Effector CD4-positive, alpha-beta T cell (primary cell): ENCODE measurements at regions not wholly inside any gene's neighbourhood (a gene's known extent, or its start where the extent isn't known, plus 50 kb on each side); places are given as distances from the start of the nearest gene placed in this dataset.
"Not testable (repeated sequence)": the region's sequence is repeated elsewhere in the genome, so short reads cannot be mapped to it uniquely, and the experiment has no call there.

Source experiments
- DNase-seq: peaks from one replicate; pipeline ENCODE4 v3.0.0-alpha.2; 2020

DNA sequence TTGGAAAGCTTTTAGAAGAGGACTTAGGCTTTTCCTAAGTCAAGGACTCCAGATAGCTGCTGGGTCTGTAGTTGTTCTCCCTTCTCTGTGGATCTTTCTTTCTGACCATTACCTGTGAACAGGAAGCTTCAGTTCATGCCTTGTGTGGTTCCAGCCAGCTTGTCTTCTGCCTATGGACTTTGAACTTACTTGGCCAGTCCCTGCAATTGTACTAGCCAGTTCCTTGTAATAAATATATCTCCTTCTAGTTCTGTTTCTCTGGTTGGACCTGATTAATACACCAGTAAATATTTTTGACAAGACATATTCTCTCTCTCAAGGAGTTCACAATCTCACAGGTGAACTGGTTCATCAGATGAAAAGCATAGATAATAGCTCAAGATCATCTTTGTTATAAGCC is 341.3 kb upstream of the DPPA4 start:
- DNase-seq = no peak

DNA sequence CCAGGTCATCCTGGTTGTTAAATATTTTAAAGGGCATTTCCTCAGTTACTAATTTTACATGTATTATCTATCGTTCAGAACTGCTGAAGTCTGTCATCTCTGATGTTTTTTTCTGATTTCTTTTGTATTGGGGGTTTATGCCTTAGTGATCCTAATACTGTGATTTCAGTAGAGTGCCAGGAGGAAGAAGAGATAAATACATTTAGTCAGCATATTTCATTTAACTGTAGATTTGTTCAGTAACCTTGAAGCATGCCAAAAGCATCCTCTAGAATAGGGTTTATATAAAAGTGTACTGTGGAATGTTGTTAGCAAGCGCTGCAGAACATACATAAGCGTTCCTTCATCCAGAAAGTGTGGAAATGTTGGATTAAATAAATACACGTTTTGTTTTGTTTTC is 342.3 kb upstream of the DPPA4 start:
- no peak for DNase-seq

DNA sequence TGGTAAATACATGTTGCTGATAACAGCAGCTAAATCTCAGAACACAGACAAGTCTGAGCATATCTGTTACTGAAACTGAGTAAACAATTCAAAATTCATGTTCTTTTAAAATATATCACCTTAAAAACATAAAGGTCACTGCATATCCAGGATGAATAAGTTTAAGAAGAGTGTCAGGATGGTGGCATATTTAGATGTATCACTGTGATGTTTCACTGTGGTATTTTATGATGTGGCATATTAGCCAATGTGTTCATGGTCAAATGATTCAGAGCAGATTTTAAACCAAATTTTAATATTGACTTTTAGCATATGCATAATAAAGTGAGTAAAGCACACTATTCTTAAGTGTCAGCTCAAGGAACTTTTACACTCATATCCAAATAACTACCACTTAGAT is 346.4 kb upstream of the DPPA4 start:
- DNase-seq = no peak

GRCh38 chr3:109685084-109686079 is 348.0 kb upstream of the DPPA4 start:
- no peak for DNase-seq

DNA sequence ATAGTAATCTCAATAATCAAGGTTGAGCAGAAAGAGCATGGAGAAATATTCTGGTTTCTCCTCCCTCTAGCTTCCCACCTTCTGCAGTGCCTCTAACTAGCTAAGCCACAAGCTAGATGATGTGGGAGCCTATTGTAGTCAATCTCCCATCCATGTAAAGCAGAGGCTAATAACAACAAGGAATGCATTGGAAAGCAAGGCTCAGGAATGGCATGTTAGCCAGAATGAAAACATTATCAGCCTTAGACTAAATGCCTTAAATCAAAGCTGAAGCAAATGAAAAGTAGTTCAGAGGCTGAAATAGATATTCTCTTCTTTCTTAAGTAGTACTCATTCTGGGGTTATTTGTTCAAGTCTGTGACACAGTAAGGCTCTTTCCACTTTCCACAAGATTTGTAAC is 350.3 kb upstream of the DPPA4 start:
- DNase-seq = no peak

DNA sequence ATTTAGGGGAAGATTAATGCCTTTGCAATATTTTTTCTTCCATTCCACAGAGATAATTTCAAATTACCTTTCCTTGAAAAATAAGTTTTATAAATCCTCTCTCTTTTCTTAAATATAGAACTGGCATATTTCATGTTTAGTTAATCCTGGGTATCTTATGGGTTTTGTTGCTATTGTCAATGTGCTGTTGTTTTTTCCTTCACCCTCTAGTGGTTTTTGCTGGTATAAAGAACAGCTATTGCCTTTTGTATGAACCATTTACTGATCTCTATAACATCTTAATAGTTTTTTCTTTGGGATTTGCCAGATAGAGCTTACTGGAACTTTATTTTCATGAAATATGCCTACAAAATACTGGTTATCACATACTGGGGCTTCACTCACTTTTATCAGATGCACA is 359.6 kb upstream of the DPPA4 start:
- no peak for DNase-seq

DNA sequence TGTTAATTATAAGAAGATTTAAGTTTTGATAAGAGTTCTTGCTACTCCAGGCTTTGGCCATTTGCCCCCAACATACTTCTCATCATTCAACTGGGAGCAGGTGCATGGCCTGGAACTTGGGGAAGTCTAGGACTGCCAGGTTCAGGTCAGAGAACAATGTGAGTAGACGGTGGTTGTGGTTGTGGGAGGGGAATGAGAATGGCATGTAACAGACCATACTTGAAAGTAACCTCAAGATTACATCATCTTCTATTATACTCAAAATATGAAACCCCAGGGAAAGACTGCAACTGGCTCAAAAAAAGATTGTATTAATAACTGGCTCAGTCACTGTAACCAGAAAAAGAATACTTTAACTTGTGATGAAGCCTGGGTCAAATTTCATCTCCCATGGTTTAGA is 364.9 kb upstream of the DPPA4 start:
- DNase-seq = no peak

DNA sequence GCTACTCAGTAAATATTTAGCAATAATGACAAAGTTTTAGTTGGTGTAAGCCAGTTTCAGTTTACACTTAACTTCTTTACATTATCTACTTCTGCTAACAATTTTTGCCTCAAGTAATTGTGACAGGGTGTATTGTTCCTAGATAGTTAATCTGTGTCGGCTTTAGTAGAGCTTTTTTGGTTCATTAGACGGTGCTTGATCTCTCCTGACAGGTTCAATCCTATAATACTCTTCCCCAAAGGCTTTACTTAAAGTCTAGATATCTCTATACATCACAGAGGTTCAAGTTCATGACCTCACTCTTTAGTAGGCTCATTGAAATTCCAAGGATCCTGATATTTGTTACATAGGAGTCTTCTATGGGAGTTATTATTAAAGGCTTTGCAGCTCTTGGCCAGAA is 365.6 kb upstream of the DPPA4 start:
- DNase-seq = no peak

- DNase-seq = not testable (repeated sequence)
These were observed 367.8 kb upstream of the DPPA4 start for GRCh38 chr3:109705133-109705532.

GRCh38 chr3:109707617-109708016 is 370.3 kb upstream of the DPPA4 start:
- DNase-seq = no peak

GRCh38 chr3:109713288-109713687 is 375.9 kb upstream of the DPPA4 start:
- DNase-seq = no peak

GRCh38 chr3:109715707-109716106 is 378.4 kb upstream of the DPPA4 start:
- DNase-seq = no peak

DNA sequence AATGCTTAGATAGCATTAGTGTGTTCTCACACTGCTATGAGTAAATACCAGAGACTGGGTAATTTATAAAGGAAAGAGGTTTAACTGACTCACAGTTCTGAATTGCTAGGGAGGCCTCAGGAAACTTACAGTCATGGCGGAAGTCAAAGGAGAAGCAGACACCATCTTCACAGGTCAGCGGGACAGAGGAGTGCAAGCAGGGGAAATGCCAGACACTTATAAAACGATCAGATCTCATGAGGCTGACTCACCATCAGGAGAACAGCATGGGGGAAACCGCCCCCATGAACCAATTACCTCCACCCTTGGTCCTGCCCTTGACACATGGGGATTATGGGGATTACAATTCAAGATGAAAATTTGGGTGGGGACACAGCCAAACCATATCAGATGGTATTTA is 381.5 kb upstream of the DPPA4 start:
- DNase-seq = no peak

DNA sequence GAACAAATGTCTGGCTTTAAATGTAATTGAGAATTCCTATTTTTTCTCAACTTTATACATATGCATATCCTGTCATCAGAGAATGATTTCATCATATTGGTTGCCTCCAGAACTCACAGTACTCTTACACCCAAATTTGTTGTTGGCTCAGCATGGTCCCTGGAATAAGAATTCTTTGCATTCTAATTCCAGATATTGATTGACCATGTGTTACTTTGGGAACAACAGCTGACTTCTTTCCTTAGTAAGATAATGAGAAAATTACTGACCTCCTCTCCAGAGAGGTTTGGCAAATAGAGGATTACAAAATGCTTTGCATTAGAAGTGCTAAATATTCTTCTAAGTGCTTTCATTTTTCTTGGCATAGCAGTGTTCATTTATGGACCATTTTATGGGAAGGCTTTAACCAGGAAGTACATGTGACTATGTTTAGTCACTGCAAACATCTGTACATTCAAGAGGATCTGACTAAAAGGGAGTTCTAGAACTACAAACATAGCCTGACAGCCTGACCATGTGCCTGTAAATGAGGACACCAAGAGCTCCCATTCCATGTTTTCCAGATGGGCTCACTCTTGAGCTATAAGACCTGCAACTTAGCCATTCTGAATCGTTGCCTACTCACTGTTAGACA is 391.6 kb upstream of the DPPA4 start:
- no peak for DNase-seq

- peak; percentile 47 for DNase-seq
These were observed 394.5 kb upstream of the DPPA4 start for GRCh38 chr3:109731639-109732473.

DNA sequence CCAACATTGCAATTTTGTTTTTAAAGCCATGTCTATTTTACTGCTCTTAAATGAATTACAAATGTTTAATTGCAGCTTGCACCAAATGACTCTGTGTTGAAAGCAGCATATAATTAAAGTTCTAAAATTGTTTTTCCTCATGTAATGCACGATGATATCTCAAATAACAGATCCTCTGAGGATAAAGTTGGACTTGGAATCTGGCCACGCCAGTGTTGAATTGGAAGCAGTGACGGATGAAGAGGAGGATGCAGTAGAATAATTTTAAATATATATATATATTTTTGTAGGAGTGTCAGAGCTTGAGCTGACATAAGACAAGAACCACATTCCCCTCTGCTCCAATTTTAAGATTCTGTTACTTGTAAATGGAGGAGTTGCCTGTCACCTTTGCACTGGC is 406.6 kb upstream of the DPPA4 start:
- DNase-seq = no peak

DNA sequence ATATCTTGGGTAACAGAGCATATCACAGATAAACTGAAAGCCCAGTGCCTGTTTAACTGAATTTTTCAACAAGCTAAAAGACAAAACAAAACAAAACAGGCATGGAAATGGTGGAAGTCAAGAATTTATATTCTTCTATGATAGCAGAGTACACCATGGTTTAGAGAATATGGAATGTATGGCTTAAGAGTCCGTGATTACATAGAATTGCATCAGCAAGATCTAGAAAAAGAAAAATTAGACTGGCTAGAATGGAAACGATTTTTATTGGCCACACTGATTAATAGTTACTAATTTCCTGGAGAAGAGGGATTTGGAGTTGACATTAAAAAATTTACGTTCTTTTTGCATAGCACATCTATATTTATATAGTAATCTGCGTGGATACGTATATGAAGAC is 435.2 kb upstream of the DPPA4 start:
- DNase-seq = no peak

- no peak for DNase-seq
These were observed 436.8 kb upstream of the DPPA4 start for GRCh38 chr3:109774108-109774507.

DNA sequence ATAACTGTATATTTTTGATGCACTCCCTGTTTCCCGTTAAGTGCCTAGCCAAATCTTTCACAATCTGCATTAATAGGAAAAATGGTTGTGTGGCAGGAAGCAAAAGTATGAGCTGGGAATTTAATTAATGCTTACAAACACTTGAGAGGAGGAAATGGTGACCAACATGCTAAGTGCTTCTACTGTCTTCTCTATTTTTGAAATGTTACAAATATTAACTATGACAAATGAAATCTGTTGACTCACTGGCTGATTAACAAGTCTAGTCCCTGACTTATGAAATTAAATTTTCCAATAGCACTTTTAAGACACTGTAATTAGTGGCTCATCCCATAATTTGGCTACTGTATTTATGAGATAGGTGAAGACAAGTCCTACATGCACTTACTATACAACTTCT is 446.9 kb upstream of the DPPA4 start:
- no peak for DNase-seq

- DNase-seq = no peak
These were observed 447.7 kb upstream of the DPPA4 start for GRCh38 chr3:109784852-109785631.

- DNase-seq = no peak
These were observed 465.9 kb upstream of the DPPA4 start for GRCh38 chr3:109803274-109803673.

DNA sequence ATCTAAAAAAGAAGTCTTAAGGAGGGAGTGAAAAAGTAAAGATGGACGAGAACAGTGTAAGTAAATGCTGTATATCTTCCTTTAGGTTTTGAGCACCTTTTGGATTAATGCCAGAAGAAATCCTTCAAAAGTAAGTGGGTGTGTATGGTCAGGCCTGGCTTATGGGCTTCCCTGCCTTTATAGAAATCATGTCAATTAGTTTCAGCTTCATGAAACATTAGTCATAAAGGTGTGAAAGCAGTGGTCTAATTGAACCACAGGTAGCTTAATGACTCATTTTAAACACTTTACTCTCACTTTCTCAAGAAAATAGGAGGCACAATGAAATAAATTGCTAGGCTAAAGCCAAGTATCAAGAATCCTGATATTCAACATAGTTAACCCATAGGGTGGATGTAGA is 467.4 kb upstream of the DPPA4 start:
- DNase-seq = no peak

- peak; percentile 21 for DNase-seq
These were observed 469.6 kb upstream of the DPPA4 start for GRCh38 chr3:109806929-109807328.
